ENCODE measurements at regions not wholly inside any gene's neighbourhood (a gene's known extent, or its start where the extent isn't known, plus 50 kb on each side); places are given as distances from the start of the nearest gene placed in this dataset.

GRCh38 chr1:101420406-101420805 lies 183.6 kb downstream of the S1PR1 start:
- FAIRE-seq: no peak
- POLR2A ChIA-PET (ENCODE audit: partially characterized antibody): no interaction called here
- H2AFZ ChIP-seq (ENCODE audit: low read length): peak overlapping the region; percentile 33; the same call in 1 of the 2 replicates

More at GRCh38 chr1:101420406-101420805, 183.6 kb downstream of the S1PR1 start:
- 85 to 100% methylated on average over 1 to 2 of the region's 2 CpGs for WGBS, 2 experiments (ENCODE audit: extremely low coverage in 1 of 2, insufficient coverage in 1 of 2, insufficient read length in 1 of 2, insufficient replicate concordance in 2 of 2, low coverage in 1 of 2, low lambda C conversion rate in 2 of 2, missing lambda C conversion rate in 1 of 2)
- no peak overlapping the region for H4K5ac ChIP-seq (ENCODE audit: insufficient read length, low read depth, low read length)
- H2AK5ac ChIP-seq (ENCODE audit: low read depth, low read length): no peak overlapping the region
- no peak overlapping the region for H3K56ac ChIP-seq (replicated peaks; ENCODE audit: insufficient read length, low read depth, low read length)
- H4K20me1 ChIP-seq (replicated peaks in 1 of 2; ENCODE audit: control insufficient read depth in 1 of 2, insufficient read depth in 2 of 2, low read length in 2 of 2): no peaks in the 10 kb centered on the region
- no peaks in the 10 kb centered on the region for H3K4me1 ChIP-seq (replicated peaks in 1 of 4; ENCODE audit: control insufficient read depth in 3 of 4, insufficient read depth in 4 of 4, low read length in 3 of 4)
- H3K9me3 ChIP-seq (ENCODE audit: insufficient read depth in 2 of 2, low read depth in 1 of 2, low read length in 1 of 2): no peaks in the 10 kb centered on the region
- H4K91ac ChIP-seq (replicated peaks; ENCODE audit: insufficient read length, low read length): no peak overlapping the region
- no peak overlapping the region for H2BK20ac ChIP-seq (ENCODE audit: low read length)
- no peak overlapping the region for H3K18ac ChIP-seq (ENCODE audit: extremely low read depth, low read length)
- H3K27me3 ChIP-seq (replicated peaks in 1 of 4; ENCODE audit: control insufficient read depth in 3 of 4, extremely low read depth in 1 of 4, insufficient read depth in 3 of 4, low read length in 3 of 4): no peaks in the 10 kb centered on the region
- no peak overlapping the region for H3K9ac ChIP-seq (replicated peaks in 1 of 4; ENCODE audit: extremely low read depth in 1 of 4, low read depth in 3 of 4, low read length in 3 of 4)
- H3K14ac ChIP-seq (ENCODE audit: insufficient read length): no peak overlapping the region
- TF ChIP-seq NANOG (IDR thresholded peaks at IDR 0.05; ENCODE audit: insufficient read depth, low read depth, low read length, poor library complexity, severe bottlenecking): no peak
- TF ChIP-seq SRF (IDR thresholded peaks at IDR 0.05; ENCODE audit: low read depth, low read length): no peak
- TF ChIP-seq SIRT6 (IDR thresholded peaks at IDR 0.05; ENCODE audit: low read length): no peak
- no peak for TF ChIP-seq POLR2AphosphoS5 (IDR thresholded peaks at IDR 0.05; ENCODE audit: low read depth, low read length)
- no peak for TF ChIP-seq ZNF274 (IDR thresholded peaks at IDR 0.05; ENCODE audit: borderline replicate concordance, extremely low read depth, low read length)
- TF ChIP-seq RAD21 (IDR thresholded peaks at IDR 0.05 in 1 of 2, conservative IDR thresholded peaks at IDR 0.05 in 1 of 2; ENCODE audit: low read depth in 2 of 2, low read length in 2 of 2): no peak
- no peak for TF ChIP-seq SIN3A (conservative IDR thresholded peaks at IDR 0.05 in 1 of 2, IDR thresholded peaks at IDR 0.05 in 1 of 2; ENCODE audit: low read depth in 1 of 2, low read length in 2 of 2)
- TF ChIP-seq BACH1 (IDR thresholded peaks at IDR 0.05; ENCODE audit: low read length): no peak
- TF ChIP-seq CHD2 (IDR thresholded peaks at IDR 0.05; ENCODE audit: low read length): no peak
- no peak overlapping the region for H2BK5ac ChIP-seq (ENCODE audit: low read depth, low read length)
- no peak overlapping the region for H3K4me3 ChIP-seq (ENCODE audit: extremely low read depth in 1 of 4, insufficient read depth in 2 of 4, low read depth in 3 of 4, low read length in 4 of 4)
- H3K27ac ChIP-seq (ENCODE audit: low read depth, low read length): no peak overlapping the region
- H3K36me3 ChIP-seq (ENCODE audit: control insufficient read depth in 2 of 4, insufficient read depth in 4 of 4, low read length in 3 of 4): no peaks in the 10 kb centered on the region
- no peak overlapping the region for H4K8ac ChIP-seq (ENCODE audit: extremely low read depth, insufficient read depth, low read length)
- no peaks in the 10 kb centered on the region for H3K23me2 ChIP-seq (ENCODE audit: low read depth, low read length)
- no peak overlapping the region for H2BK15ac ChIP-seq (ENCODE audit: low read length)
- DNase-seq (ENCODE audit: low read depth in 1 of 2, low spot score in 2 of 2): no peak
- no peaks in the 10 kb centered on the region for H3K79me2 ChIP-seq (ENCODE audit: control insufficient read depth in 1 of 2, insufficient read depth in 2 of 2, low read length in 2 of 2)
- no peak overlapping the region for H3K4ac ChIP-seq (replicated peaks; ENCODE audit: insufficient read length, low read depth, low read length)
- no peak overlapping the region for H3K4me2 ChIP-seq (ENCODE audit: insufficient read depth in 1 of 2, low read depth in 2 of 2, low read length in 2 of 2)
- H2BK12ac ChIP-seq (ENCODE audit: low read depth, low read length): no peak overlapping the region
- H3K23ac ChIP-seq (ENCODE audit: insufficient read length): no peak overlapping the region
- H2BK120ac ChIP-seq (replicated peaks; ENCODE audit: low read depth, low read length): no peak overlapping the region
- no peaks in the 10 kb centered on the region for H3K79me1 ChIP-seq (ENCODE audit: low read depth, low read length)
- CTCF ChIA-PET (ENCODE audit: partially characterized antibody): no interaction called here
